K562 (cell line): ENCODE measurements at regions not wholly inside any gene's neighbourhood (a gene's known extent, or its start where the extent isn't known, plus 50 kb on each side); places are given as distances from the start of the nearest gene placed in this dataset.

Source experiments
- ATF7 ChIP-seq: fragments of 450-650 bp; IDR thresholded peaks from 2 replicates; pipeline ENCODE4 v1.7.1; 2014; ENCODE audit warnings: mild to moderate bottlenecking, moderate library complexity
- CC2D1A ChIP-seq: fragments of 450-650 bp; IDR thresholded peaks from 2 replicates; pipeline ENCODE4 v1.6.1; 2017; ENCODE audit warnings: mild to moderate bottlenecking
- GABPB2 ChIP-seq: fragments of 250-450 bp; sonication (Bioruptor Pico); conservative IDR thresholded peaks from 2 replicates; pipeline ENCODE4 v1.5.1; 2021; ENCODE audit warnings: mild to moderate bottlenecking
- PHF20 ChIP-seq: fragments of 450-650 bp; IDR thresholded peaks from 2 replicates; pipeline ENCODE4 v1.6.1; 2018; ENCODE audit not compliant: partially characterized antibody
- SLC30A9 ChIP-seq: fragments of 250-450 bp; sonication (Bioruptor Pico); IDR thresholded peaks from 2 replicates; pipeline ENCODE4 v1.8.0; 2022; ENCODE audit warnings: mild to moderate bottlenecking, moderate library complexity
- TRIM28 ChIP-seq: fragments of 450-650 bp; IDR thresholded peaks from 2 replicates; pipeline ENCODE4 v1.6.1; 2017
- TF ChIP-seq, protein P1 (sequence below): fragments of 250-450 bp; sonication (Bioruptor Pico); IDR thresholded peaks from 2 replicates; pipeline ENCODE4 v1.5.0; 2021; ENCODE audit warnings: mild to moderate bottlenecking, moderate library complexity
- TF ChIP-seq, protein P2 (sequence below), 2 experiments: fragments of 450-650 bp; IDR thresholded peaks; 2 replicates each; pipeline ENCODE4 v1.6.1; 2016; ENCODE audit warnings: mild to moderate bottlenecking in 2 of 2, borderline replicate concordance in 1 of 2, low read depth in 1 of 2, moderate library complexity in 1 of 2
- TF ChIP-seq, protein P3 (sequence below): IDR thresholded peaks from 3 replicates; pipeline ENCODE4 v1.6.1; 2011; ENCODE audit warnings: borderline replicate concordance, mild to moderate bottlenecking; ENCODE audit not compliant: insufficient read length, insufficient read depth
- TF ChIP-seq, protein P4 (sequence below): sonication (generic); formaldehyde crosslinking; IDR thresholded peaks from 2 replicates; pipeline ENCODE4 v1.8.0; 2022; ENCODE audit warnings: missing genetic modification reagents, mild to moderate bottlenecking, borderline replicate concordance
- TF ChIP-seq, protein P5 (sequence below): fragments of 250-450 bp; sonication (Bioruptor Pico); IDR thresholded peaks from 2 replicates; pipeline ENCODE4 v1.8.0; 2021; ENCODE audit warnings: moderate library complexity, mild to moderate bottlenecking, inconsistent platforms

DNA sequence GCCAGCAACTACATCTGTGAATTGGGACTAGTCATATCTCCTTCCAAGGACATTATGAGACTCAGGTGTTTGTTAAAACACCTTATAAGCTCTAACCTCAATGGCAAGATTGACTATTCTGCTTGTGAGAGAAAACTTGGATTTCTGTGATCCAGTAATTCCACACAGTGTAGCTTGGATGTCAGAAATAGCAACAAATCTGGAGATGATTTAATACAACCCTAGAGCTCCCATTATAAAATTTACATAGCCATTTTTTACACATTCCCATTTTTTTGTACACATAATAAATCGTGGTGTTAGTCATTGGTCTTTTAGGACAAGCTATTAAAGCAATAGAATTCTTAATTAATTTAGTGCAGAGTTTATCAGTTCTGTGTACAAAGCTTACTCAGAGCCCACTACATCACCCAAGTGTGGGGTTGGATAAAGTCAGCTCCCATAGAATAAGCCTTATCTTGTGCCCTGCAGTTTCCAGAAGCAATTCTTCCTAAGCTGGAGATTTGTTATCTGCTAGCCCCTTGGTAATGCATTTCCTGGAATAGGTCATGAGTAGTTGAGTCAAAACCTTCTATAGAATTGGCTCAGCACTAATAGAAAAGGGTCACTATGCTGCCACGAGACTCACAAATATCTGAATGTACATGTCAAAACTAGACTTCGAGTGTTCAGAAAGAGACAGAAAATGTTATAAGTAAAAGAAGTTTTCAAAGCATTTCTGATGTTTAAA is 434.0 kb upstream of the RUNX1 start (continued):
- TF ChIP-seq, protein P1, sequence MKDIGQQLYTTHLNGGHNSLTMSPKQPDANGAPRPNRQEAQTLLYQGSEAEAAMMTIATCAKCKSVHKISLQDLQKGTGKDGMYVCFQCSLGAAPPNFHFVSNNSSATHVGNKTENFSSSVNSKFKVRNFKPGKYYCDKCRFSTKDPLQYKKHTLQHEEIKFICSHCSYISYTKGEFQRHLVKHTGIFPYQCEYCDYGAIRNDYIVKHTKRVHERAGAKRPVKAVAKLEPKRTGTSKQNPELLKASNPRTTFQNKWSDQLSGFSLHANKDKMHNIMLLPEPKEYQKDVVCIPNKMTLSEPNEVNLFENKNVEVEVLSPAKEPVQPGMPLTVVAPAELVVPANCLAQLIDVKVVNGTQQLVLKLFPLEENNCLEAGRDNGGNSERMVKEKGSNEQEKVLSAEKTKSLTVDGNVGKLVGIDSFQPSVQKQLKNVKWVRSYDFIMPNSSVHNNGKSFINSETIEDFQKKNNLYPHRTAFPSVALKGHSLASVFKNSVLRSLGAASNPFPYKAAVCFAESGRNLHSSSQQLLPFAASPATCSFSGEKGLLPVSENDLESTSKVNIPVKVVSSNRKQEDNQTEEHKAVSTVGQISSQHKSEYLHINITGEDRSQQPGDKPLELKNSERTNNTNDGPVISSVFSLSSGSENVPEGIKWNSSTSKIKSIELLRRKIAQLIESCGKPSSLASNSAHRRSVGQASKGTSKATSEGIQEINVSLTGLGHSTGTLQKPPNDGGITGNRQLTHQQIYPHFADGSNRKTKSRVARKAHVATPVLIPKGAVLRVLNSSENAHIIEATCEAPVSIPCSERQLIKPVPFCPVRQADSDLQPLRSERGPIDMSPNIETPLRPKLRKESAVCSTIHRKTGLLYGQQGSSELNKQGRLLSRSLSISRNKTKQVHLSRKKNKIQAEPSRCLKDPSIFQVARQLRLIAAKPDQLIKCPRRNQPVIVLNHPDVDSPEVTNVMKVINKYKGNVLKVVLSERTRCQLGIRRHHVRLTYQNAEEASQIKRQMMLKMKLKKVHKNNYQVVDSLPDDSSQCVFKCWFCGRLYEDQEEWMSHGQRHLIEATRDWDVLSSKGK (CRISPR knock-in tag) = no peak
- TF ChIP-seq TRIM28 = peak; percentile 71; the same call in 1 of the 2 replicates
- TF ChIP-seq, protein P2, sequence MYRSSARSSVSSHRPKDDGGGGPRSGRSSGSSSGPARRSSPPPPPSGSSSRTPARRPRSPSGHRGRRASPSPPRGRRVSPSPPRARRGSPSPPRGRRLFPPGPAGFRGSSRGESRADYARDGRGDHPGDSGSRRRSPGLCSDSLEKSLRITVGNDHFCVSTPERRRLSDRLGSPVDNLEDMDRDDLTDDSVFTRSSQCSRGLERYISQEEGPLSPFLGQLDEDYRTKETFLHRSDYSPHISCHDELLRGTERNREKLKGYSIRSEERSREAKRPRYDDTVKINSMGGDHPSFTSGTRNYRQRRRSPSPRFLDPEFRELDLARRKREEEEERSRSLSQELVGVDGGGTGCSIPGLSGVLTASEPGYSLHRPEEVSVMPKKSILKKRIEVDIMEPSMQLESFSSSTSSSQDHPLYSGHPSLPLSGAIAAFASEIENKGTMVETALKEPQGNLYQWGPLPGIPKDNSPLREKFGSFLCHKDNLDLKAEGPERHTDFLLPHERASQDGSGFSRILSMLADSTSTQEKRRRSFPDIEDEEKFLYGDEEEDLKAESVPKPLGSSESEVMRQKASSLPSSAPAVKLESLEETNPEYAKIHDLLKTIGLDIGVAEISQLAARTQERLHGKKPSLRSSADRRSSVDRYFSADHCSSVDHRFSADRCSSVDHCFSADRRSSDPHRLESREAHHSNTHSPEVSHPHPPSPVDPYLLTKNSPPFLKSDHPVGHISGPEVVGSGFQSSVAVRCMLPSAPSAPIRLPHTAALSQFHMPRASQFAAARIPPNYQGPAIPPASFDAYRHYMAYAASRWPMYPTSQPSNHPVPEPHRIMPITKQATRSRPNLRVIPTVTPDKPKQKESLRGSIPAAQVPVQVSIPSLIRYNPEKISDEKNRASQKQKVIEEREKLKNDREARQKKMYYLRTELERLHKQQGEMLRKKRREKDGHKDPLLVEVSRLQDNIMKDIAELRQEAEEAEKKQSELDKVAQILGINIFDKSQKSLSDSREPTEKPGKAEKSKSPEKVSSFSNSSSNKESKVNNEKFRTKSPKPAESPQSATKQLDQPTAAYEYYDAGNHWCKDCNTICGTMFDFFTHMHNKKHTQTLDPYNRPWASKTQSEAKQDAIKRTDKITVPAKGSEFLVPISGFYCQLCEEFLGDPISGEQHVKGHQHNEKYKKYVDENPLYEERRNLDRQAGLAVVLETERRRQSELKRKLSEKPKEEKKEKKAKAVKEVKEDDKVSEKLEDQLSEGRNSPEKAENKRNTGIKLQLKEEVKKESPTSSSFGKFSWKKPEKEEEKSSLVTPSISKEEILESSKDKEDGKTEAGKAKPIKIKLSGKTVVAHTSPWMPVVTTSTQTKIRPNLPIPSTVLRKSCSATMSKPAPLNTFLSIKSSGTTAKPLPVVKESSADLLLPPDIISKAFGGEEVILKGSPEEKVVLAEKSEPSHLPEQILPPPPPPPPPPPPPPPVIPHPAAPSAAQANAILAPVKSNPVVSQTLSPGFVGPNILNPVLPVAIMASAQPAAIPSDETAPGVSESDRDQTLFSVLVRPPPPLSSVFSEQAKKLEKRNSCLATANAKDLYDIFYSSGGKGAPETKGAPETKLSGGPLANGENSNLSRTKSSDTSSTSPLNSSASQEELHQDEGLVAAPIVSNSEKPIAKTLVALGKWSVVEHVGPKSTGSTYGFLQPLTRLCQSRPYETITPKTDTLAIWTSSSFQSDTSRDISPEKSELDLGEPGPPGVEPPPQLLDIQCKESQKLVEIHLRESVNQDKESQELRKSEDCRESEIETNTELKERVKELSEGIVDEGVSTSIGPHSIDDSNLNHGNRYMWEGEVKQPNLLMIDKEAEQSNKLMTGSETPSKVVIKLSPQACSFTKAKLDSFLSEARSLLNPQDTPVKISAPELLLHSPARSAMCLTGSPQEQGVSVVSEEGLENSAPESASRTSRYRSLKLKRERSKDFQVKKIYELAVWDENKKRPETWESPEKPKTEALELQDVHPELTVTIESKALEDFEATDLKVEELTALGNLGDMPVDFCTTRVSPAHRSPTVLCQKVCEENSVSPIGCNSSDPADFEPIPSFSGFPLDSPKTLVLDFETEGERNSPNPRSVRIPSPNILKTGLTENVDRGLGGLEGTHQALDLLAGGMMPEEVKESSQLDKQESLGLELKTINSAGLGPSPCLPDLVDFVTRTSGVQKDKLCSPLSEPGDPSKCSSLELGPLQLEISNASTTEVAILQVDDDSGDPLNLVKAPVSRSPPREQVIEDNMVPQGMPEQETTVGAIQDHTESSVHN (IDR thresholded peaks at IDR 0.05; ENCODE audit: borderline replicate concordance in 1 of 2, low read depth in 1 of 2) = 0 out of 4 replicates have a peak, but pooled peaks of 1 of the 2 experiments have one; percentile 30
- TF ChIP-seq, protein P3, sequence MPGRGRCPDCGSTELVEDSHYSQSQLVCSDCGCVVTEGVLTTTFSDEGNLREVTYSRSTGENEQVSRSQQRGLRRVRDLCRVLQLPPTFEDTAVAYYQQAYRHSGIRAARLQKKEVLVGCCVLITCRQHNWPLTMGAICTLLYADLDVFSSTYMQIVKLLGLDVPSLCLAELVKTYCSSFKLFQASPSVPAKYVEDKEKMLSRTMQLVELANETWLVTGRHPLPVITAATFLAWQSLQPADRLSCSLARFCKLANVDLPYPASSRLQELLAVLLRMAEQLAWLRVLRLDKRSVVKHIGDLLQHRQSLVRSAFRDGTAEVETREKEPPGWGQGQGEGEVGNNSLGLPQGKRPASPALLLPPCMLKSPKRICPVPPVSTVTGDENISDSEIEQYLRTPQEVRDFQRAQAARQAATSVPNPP = no peak
- no peak for TF ChIP-seq GABPB2
- TF ChIP-seq CC2D1A = peak; percentile 94
- TF ChIP-seq SLC30A9 (CRISPR knock-in tag) = no peak
- TF ChIP-seq, protein P4, sequence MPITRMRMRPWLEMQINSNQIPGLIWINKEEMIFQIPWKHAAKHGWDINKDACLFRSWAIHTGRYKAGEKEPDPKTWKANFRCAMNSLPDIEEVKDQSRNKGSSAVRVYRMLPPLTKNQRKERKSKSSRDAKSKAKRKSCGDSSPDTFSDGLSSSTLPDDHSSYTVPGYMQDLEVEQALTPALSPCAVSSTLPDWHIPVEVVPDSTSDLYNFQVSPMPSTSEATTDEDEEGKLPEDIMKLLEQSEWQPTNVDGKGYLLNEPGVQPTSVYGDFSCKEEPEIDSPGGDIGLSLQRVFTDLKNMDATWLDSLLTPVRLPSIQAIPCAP (CRISPR knock-in tag) = no peak
- TF ChIP-seq, protein P5, sequence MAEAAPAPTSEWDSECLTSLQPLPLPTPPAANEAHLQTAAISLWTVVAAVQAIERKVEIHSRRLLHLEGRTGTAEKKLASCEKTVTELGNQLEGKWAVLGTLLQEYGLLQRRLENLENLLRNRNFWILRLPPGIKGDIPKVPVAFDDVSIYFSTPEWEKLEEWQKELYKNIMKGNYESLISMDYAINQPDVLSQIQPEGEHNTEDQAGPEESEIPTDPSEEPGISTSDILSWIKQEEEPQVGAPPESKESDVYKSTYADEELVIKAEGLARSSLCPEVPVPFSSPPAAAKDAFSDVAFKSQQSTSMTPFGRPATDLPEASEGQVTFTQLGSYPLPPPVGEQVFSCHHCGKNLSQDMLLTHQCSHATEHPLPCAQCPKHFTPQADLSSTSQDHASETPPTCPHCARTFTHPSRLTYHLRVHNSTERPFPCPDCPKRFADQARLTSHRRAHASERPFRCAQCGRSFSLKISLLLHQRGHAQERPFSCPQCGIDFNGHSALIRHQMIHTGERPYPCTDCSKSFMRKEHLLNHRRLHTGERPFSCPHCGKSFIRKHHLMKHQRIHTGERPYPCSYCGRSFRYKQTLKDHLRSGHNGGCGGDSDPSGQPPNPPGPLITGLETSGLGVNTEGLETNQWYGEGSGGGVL (CRISPR knock-in tag) = no peak
- no peak for TF ChIP-seq PHF20
- peak; percentile 87 for TF ChIP-seq ATF7
